Activated CD8-positive, alpha-beta memory T cell treated with anti-CD3 and anti-CD28 coated beads, Interleukin-2, amount 50 U/mL, for 24 hours (primary cell): ENCODE measurements at regions not wholly inside any gene's neighbourhood (a gene's known extent, or its start where the extent isn't known, plus 50 kb on each side); places are given as distances from the start of the nearest gene placed in this dataset.
"Not testable (repeated sequence)": the region's sequence is repeated elsewhere in the genome, so short reads cannot be mapped to it uniquely, and the experiment has no call there.

Experiments
- DNase-seq: peaks from one replicate; pipeline ENCODE4 v3.0.0-alpha.2; 2020; ENCODE audit errors: extremely low read depth

DNA sequence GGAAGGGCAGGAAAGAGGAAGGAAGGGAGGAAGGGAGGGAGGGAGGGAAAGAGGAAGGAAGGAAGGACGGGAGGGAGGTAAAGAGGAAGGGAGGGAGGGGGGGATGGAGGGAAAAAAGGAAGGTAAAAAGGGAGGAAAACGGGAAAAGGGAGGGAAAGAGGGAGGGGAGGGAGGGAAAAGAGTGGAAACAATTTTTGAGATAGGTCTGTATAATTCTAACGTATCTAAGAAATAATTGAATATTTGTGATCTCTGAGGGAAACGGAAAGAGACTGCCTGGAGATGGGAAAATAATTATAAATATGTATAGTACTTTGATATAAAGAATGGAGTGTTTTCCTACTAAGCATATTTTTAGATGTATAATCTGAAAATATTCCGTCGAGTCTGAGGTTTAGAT lies 158.2 kb upstream of the FOXK1 start:
- DNase-seq: no peak

DNA sequence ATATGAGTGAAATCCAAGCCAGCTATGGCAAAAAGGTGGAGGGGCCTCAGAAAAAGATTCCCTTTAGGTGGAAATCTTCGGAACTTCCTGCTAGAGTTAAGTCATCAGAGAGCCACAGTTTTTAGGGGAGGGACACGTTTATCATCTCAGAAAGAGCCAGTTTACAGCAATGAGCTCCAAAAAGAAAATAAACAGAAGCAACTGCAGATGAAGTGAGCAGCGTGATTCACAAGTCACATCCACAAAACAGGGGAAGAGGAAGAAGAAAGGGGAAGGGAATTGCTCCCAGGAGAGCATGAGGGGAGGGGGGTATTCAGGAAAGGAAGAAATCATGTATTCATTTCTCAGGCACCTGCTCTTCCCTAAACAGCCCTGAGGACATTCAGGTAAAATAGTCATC lies 156.2 kb upstream of the FOXK1 start:
- no peak for DNase-seq

DNA sequence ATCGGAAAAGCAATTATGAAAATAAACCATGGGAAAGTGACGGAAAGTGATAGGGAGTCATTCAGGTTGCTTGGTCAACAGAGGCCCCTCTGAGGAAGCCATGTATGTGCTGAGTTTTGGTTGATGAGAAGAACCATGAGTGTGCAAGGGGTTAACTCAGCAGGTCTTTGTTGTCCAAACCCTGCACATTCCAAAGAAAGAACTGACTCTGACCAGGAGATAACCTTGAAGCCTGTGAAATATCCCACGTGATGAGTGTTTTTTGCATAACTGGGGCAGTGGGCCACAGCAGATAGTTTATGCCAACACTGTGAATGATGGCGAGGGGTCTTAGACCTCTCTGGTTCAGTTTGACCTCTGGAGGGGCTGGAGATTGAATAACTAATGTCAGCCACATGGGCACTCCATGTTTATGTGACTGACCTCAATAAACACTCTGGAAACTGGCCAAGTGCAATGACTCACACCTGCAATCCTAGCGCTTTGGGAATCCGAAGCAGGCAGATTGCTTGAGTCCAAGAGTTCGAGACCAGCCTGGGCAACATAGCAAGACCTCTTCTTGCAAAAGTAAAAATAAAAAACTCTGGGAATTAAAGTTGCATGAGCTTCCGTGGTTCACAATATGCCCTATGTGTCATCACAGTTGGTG lies 154.0 kb upstream of the FOXK1 start:
- no peak for DNase-seq

DNA sequence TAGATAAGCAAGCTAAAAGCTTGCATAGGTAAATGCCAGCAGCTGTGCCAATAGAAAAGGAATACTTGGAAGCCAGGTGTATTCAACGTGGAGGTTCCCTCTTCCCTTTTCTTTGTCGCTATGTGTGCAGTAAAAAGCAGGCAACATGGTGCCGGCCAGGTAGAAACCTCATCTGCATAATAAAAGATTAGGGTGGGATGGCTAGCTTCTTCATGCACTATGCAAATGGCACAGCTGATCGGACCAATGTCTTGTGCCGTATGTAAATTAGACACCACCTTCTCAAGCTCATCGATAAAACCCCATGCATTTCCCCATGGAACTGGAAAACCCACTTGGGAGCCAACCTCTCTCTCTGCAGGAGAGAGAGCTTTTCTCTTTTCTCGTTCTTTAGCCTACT lies 150.9 kb upstream of the FOXK1 start:
- DNase-seq: no peak

DNA sequence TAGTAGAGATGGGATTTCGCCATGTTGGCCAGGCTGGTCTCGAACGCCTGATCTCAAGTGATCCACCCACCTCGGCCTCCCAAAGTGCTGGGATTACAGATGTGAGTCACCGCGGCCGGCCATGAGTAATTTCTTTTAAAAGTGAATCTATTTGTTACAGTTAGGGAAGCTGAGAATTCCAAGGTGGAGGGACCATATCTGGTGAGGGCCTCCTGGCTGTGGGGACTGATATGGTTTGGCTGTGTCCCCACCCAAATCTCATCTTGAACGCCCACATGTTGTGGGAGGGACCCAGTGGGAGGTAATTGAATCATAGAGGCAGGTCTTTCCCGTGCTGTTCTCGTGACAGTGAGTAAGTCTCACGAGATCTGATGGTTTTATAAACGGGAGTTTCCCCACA lies 148.8 kb upstream of the FOXK1 start:
- not testable (repeated sequence) for DNase-seq

DNA sequence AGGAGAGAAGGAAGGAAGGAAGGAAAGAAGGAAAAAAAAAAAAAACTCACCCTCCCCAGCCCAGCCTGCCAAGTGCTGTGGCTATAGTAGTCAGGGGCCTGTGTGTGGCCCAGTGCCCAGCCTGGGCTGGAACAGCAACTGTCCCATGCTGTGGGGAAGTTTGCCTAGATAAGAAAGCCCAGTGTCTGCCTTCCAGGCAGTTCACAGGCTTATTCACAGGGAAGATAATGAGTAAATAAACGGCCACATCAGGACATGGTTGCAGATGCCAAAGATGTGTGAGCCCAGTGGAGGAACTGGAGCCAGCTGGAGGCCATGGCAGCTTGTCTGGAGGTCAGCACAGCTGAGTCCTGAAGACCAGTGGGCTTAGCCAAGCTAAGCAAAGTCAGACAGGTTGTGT lies 132.4 kb upstream of the FOXK1 start:
- DNase-seq: no peak

DNA sequence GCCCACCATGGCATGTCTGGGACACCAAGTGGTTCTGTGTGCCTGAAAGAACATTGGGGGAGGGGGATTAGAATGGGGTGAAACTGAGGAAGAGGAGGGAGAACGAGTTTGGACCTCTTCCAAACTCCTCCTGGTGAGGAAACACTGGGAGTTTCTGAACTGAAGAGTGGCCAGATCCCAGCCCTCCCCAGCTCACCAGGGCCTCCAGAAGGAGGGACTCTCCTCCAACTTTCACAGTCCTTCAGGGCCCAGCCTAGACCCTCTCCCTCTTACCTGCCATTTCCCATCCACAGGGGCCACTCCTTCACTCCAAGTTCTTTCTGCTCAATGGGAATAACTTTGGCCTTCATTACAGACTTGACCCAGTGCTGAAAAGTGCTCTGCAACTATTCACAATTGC lies 132.0 kb upstream of the FOXK1 start:
- DNase-seq: no peak

DNA sequence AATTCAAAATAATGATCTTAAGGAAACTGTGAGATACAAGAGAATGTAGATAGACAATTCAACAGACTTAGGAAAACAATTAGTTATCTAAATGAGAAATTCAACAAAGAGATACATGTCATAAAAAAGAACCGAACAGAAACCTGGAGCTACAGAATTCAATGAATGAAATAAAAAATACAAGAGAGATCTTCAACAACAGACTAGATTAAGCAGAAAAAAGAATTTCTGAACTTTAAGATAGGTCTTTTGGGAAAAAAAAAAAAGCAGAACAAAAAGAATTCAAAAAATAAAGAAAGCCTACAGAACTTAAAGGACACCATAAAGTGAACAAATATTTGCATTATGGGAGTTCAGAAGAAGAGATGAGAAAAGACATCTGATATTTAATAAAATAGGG lies 129.1 kb upstream of the FOXK1 start:
- DNase-seq: no peak

DNA sequence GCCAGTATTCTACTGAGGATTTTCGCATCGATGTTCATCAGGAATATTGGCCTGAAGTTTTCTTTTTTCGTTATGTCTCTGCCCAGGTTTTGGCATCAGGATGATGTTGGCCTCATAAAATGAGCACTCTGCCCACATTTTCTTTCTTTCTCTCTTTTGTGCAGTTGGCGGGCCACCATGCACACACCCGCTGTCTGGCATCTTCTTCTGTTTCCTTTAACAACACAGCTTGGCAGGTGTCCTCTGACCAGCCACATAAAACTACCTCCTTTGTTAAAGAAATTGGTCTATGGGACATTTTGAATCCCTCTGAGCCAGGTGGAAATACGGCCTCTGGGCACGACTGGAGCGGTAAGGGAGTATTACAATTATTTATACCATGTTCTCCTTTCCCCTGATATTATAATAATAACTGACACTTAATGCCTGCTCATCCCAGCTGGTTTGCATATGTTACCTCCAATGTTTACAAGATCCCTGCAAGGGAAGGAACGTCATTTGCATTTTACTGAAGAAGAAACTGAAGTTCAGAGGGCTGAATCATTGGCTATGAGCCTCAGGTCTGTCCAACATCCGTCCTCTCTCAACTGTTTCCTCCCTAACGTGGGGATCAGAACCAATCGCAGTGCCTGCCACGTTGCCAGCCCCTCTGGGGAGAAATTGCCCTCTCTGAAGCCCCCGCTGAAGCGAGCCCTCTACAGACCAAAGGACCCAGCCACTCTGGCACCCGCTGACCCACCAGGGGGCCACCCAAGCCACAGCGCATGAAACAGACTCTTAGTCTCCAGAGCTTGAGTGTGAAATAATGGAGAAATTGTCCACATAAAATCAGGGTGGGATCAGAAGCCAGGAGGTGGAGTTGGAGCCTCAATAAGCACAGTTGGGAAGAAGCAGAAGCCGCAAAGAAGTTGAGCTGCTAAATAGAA lies 125.0 kb upstream of the FOXK1 start:
- no peak for DNase-seq

DNA sequence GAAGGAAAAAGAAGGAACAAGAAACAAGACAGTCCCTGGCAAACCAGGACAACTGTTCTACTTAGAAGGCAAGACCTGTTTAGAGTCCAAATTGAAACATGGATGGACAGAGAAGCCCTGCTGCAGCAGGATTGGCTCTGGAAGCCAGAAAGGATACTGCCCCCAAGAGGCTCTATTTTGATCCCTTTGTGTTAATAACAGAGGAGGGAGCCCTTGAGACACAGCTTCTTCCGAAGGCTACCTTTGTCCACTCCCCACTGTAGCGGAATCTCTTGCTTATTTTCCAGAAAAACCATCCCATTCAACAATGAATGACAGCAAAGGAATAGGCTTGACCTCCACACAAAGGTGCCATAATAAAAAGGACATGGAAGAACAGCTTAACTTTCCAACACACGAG lies 120.3 kb upstream of the FOXK1 start:
- DNase-seq: no peak

DNA sequence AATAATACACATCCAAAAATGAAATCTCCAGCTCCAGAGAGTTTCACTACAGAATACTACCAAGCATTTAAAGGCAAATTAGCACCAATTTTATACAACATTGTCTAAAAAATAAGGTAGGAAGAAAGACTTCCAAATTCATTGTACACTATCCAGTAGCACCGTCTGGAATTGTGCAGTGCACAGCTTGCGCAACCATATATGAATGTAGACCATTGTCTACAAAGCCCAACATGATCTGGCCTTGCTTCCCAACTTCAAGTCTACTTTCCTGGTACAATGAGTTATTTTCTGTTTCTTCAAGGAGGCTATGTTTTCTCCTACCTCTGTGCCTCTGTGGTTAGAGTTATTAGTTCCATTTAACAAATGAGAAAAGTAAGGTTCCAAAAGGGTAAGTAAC lies 115.4 kb upstream of the FOXK1 start:
- DNase-seq: no peak

DNA sequence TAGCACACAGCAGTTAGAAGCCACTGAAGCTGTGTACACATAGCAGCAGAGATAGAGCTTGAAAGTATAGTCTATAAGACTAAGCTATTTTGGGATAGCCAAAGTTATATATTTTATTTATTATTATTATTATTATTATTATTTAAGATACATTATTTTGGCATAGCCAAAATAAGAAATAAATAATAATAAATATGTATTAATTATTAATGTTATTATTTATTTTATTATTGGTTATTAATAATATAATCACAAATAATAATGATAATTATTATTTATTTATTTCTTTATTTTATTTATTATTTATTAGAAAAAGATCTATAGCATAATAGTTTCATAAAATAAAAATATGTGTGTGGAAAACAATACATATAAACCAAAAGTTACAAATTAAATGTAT lies 107.2 kb upstream of the FOXK1 start:
- DNase-seq: no peak

DNA sequence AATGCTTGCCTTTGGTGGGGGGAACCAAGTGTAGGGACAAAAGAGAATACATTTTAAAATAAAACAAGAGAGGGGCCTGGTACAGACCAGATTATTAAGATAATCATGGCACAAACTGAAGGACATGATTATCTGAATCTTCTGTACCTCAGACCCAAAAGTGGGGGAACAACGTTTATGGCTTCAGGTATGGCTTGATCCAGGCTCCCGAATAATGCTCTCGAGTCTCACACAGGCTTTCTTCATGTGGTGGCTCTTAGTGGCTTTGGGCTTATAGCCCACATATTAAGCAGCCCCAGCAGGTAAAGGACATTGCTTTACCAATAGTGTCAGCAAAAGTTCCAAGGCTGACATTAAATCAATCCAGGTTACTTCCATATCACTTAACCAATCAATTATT lies 106.8 kb upstream of the FOXK1 start:
- DNase-seq: no peak

DNA sequence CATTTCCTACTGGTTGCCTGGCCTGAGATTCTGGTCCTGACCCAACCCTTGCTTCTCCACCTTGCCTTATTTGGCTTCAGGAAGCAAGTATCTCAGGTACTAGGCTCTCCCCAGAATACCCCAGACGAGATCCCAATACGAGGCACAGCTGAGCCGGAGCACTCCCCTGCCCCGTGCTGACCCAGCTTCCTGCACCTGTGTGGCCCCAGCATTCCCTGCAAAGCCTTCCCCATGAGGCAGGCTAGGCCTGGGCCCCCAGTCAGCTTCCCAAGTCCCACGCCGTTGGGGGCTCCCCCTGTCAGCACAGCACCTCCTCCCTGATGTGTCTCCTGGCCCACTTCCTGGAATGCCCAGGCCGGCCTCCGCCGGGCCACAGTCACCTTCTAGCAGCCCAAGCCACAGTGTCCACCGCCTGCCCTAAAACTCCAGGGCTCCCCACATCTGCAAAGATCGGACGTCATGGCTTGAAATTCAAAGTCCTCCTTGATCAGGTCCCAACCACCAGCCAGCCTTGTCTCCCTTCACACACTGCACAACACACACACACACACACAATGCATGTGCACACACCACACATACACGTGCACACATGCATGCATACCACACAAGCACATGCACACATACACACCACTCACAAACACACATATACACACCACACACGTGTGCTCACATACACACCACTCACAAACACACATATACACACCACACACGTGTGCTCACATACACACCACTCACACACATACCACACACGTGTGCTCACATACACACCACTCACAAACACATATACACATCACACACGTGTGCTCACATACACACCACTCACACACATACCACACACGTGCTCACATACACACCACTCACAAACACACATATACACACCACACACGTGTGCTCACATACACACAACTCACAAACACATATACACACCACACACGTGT lies 78.9 kb upstream of the FOXK1 start:
- no peak for DNase-seq

DNA sequence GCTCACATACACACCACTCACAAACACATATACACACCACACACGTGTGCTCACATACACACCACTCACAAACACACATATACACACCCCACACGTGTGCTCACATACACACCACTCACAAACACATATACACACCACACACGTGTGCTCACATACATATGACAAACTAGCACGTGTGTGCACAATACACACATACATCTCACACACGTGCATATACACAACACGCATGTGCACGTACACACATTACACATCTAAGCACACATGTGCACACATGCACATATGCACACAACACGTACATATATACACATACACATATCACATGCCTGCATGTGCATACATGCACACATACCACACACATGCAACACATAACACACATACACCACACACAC lies 78.3 kb upstream of the FOXK1 start:
- DNase-seq: no peak

DNA sequence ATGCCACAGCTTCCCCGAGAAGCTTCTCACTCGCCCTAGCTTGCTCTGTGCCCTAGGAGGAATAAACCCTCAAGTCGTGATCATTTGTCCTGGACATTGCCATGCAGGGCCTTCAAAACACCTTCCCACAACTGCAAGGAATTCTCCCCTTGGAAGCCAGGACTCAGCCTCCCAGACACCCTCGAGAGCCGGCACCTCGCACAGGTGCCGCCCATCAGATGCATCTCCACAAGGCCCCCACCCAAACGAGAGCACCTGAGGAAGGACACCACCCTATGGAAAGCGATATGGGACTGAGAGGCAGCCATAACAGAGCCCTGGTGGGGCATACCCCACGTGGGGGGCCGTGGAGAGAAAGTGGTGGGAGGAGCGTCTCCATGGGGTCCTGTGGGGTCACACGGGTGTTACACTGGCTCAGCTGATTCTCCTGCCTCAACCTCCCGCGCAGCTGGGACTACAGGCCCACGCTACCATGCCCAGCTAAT lies 77.6 kb upstream of the FOXK1 start:
- no peak for DNase-seq

DNA sequence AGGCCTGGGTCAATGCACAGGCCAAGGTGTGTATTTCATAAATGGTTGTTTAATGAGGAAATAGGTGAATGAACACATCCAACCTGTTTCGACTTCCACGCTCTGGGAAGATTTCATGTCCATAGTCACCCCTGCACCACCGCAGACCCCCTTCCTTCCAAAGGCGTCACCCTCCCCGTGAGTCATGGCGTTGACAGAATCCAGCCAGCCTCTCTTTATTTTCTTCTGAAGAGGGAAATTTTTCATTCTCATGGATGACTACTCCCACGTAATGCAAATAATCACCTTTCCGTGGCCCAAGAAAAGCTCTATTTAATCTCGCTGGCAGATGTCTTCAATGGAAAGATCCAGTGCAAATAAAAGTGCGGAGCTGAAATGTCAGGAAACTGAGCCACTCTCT lies 75.3 kb upstream of the FOXK1 start:
- no peak for DNase-seq

DNA sequence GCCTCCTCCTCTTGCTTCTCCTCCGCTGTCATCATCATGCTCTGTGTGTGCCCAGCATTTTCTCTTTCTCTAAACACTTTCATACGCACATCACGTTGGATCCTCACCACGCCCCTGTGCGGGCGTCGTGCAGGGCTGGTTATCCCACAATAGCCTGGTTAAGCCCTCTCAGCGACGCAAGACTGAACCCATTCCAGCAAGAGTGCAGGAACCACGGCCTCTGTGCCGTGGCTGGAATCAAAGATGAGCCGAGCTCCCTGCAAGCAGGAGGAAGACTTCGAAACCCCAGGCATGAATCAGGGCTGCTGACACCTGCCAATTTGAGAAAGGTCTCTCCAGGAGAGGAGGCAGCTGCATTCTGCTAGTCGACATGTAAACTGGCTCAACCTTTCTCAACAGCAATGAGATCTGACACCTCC lies 74.8 kb upstream of the FOXK1 start:
- DNase-seq: no peak

DNA sequence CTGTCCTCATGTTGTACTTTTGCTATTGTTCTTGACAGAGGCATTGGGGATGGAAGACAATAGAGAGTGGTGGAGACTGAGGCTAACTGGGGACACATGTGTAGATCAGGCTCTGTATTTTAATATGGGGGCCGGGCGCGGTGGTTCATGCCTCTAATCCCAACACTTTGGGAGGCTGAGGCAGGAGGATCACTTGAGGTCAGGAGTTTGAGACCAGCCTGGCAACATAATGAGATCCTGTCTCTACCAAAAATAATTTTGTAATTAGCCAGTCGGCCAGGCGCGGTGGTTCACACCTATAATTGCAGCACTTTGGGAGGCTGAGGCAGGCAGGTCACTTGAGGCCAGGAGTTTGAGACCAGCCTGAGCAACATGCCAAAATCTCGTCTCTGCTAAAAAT lies 72.5 kb upstream of the FOXK1 start:
- not testable (repeated sequence) for DNase-seq

DNA sequence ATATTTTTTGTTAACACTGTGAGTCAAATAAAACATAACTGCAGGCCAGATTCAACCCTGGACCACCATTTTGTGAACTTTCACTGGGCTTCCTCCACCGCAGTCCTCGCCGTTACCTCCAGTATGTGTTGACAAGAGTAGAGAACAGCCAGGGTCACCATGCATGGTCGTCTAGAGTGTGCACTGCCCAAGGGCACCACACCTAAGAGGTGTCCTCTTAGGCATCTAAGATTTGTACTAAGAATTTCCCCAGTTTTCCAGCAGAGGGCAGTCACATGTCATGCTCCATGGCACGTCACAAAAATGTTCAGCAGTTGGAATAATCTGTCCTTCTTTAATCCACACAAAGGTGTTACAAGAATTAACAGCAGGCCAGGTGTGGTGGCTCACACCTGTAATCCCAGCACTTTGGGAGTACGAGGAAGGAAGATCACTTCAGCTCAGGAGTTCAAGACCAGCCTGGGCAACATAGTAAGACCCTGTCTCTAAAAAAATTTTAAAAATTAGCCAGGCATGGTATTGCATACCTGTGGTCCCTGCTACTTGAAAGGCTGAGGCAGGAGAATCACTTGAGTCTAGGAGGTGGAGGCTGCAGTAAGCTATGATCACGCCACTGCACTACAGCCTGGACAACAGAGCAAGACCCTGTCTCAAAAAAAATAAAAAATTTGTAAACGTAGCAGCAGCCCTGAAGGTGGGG lies 71.2 kb upstream of the FOXK1 start:
- DNase-seq: peak; percentile 18

DNA sequence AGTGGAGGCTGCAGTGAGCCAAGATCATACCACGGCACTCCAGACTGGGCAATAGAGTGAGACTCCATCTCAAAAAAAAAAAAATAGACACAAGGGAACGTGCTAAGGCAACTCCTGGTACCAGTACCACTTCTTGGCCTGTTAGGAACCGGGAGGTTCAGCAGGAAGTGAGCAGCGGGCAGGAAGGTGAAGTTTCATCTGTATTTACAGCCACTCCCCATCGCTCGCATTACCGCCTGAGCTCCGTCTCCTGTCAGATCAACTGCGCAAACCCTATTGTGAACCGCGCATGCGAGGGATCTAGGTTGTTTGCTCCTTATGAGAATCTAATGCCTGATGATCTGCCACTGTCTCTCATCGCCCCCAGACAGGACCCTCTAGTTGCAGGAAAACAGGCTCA lies 69.9 kb upstream of the FOXK1 start:
- no peak for DNase-seq
